HCT116 (cell line): ENCODE measurements at regions not wholly inside any gene's neighbourhood (a gene's known extent, or its start where the extent isn't known, plus 50 kb on each side); places are given as distances from the start of the nearest gene placed in this dataset.

Source experiments
- ATAC-seq: fragments of 200-7000 bp; cut with Tn5 transposase; 2 replicates; pipeline ENCODE4 v1.9.1; 2020; ENCODE audit warnings: mild to moderate bottlenecking, moderate library complexity
- BruUV-seq: library from RNA; stranded (reverse); fragments of 400-500 nt; replicated peaks from 2 replicates; lab custom pipeline; 2021; lab: Mats Ljungman, UMichigan
- CTCF ChIA-PET: fragments of 300-600 bp; sonication (Branson Sonifier 250); formaldehyde crosslinking; loops from one replicate; lab custom pipeline; 2021; ENCODE audit warnings: antibody characterized with exemption; lab: Charles Lee
- POLR2A ChIA-PET: fragments of 300-600, 350-600 bp; sonication (Branson Sonifier 250); formaldehyde crosslinking; loops from one replicate; lab custom pipeline; 2021; ENCODE audit warnings: antibody characterized with exemption; lab: Charles Lee
- RAD21 ChIA-PET, 2 experiments: fragments of 300-600 bp; sonication (Branson Sonifier 250); formaldehyde crosslinking; loops; one replicate each; lab custom pipeline; 2023; ENCODE audit warnings: low total read pairs in 2 of 2; ENCODE audit not compliant: uncharacterized antibody in 2 of 2, unreplicated experiment in 2 of 2, low non-redundant PET in 1 of 2; lab: Charles Lee
- DNase-seq: peaks from one replicate; pipeline ENCODE4 v3.0.0-alpha.2; 2010; ENCODE audit warnings: low read depth, low spot score
- H2AFZ ChIP-seq: fragments of 200-600 bp; shearing (Covaris generic), sonication (generic); 2 replicates; pipeline ENCODE4 v1.6.1; 2017; ENCODE audit warnings: low read depth, mixed run types, mixed read lengths, antibody characterized with exemption, low read length; ENCODE audit not compliant: poor library complexity, severe bottlenecking
- H3K27ac ChIP-seq: 2 replicates; pipeline ENCODE4 v1.5.1; 2012; ENCODE audit warnings: low read depth, low read length
- H3K27me3 ChIP-seq: fragments of 200-600 bp; sonication (generic); 2 replicates; pipeline ENCODE4 v1.6.1; 2016; ENCODE audit warnings: mixed run types, low read length, mixed read lengths; ENCODE audit not compliant: insufficient read depth
- H3K36me3 ChIP-seq, 2 experiments: fragments of 200-500 bp in 1 of 2; fragments of 200-600 bp in 1 of 2; sonication (Bioruptor generic) in 1 of 2; sonication (generic) in 1 of 2; 2 replicates each; pipeline versions ENCODE4 v1.5.1 to v1.6.1; 2014 to 2016; ENCODE audit warnings: low read length in 2 of 2, inconsistent platforms in 1 of 2, mixed read lengths in 1 of 2, mixed run types in 1 of 2; ENCODE audit not compliant: insufficient read depth in 2 of 2, control insufficient read depth in 1 of 2
- H3K4me1 ChIP-seq, 2 experiments: fragments of 200-600 bp in 1 of 2; sonication (generic) in 1 of 2; 2 replicates each; pipeline versions ENCODE4 v1.5.1 to v1.6.1; 2012 to 2017; ENCODE audit warnings: low read length in 2 of 2, inconsistent platforms in 1 of 2, mild to moderate bottlenecking in 1 of 2, mixed read lengths in 1 of 2, mixed run types in 1 of 2, moderate library complexity in 1 of 2; ENCODE audit not compliant: insufficient read depth in 2 of 2, control insufficient read depth in 1 of 2
- H3K4me2 ChIP-seq: fragments of 200-600 bp; sonication (generic); 2 replicates; pipeline ENCODE4 v1.6.1; 2017; ENCODE audit warnings: mixed run types, low read length, mixed read lengths
- H3K4me3 ChIP-seq, 2 experiments: fragments of 200-600 bp in 1 of 2; sonication (generic) in 1 of 2; replicated peaks in 1 of 2; 2 replicates each; pipeline ENCODE4 v1.5.1; 2011 to 2016; ENCODE audit warnings: low read length in 2 of 2, control low read depth in 1 of 2, low read depth in 1 of 2, mild to moderate bottlenecking in 1 of 2, mixed read lengths in 1 of 2, mixed run types in 1 of 2
- H3K79me2 ChIP-seq: fragments of 200-600 bp; sonication (generic); 2 replicates; pipeline ENCODE4 v1.6.1; 2017; ENCODE audit warnings: mild to moderate bottlenecking, mixed run types, low read length, moderate library complexity, mixed read lengths; ENCODE audit not compliant: insufficient read depth
- H3K9ac ChIP-seq: fragments of 200-600 bp; sonication (generic); 2 replicates; pipeline ENCODE4 v1.6.1; 2016; ENCODE audit warnings: low read length, mixed read lengths
- H3K9me2 ChIP-seq: fragments of 200-600 bp; sonication (generic), shearing (Covaris generic); 2 replicates; pipeline ENCODE4 v1.6.1; 2017; ENCODE audit warnings: mixed run types, mild to moderate bottlenecking, moderate library complexity; ENCODE audit not compliant: insufficient read depth
- H3K9me3 ChIP-seq, 2 experiments: fragments of 200-500 bp in 1 of 2; fragments of 200-600 bp in 1 of 2; sonication (Bioruptor generic) in 1 of 2; sonication (generic) in 1 of 2; 2 replicates each; pipeline ENCODE4 v1.6.1; 2014 to 2017; ENCODE audit warnings: low read length in 2 of 2, mixed read lengths in 2 of 2, inconsistent platforms in 1 of 2, low read depth in 1 of 2, mild to moderate bottlenecking in 1 of 2, mixed run types in 1 of 2, moderate library complexity in 1 of 2; ENCODE audit not compliant: control insufficient read depth in 1 of 2, insufficient read depth in 1 of 2
- H4K20me1 ChIP-seq: fragments of 200-600 bp; sonication (generic), shearing (Covaris generic); 2 replicates; pipeline ENCODE4 v1.6.1; 2017; ENCODE audit warnings: mixed run types, mild to moderate bottlenecking, moderate library complexity; ENCODE audit not compliant: insufficient read depth
- CTCF ChIP-seq, 3 experiments: fragments of 200-600 bp in 1 of 3; sonication (generic) in 1 of 3; IDR thresholded peaks in 2 of 3; conservative IDR thresholded peaks in 1 of 3; 2 replicates each; pipeline ENCODE4 v1.5.1; 2012 to 2017; ENCODE audit warnings: low read depth in 2 of 3, low read length in 2 of 3, antibody characterized with exemption in 1 of 3, borderline replicate concordance in 1 of 3, control low read depth in 1 of 3, mild to moderate bottlenecking in 1 of 3, mixed read lengths in 1 of 3, mixed run types in 1 of 3, moderate library complexity in 1 of 3; ENCODE audit not compliant: insufficient read depth in 1 of 3
- EZH2 ChIP-seq: fragments of 200-600 bp; sonication (generic); IDR thresholded peaks from 2 replicates; pipeline ENCODE4 v1.6.1; 2017; ENCODE audit warnings: antibody characterized with exemption, mixed run types
- FOSL1 ChIP-seq: IDR thresholded peaks from 2 replicates; pipeline ENCODE4 v1.6.1; 2012; ENCODE audit warnings: low read depth
- JUND ChIP-seq: IDR thresholded peaks from 2 replicates; pipeline ENCODE4 v1.6.1; 2012
- SP1 ChIP-seq: IDR thresholded peaks from 2 replicates; pipeline ENCODE4 v1.6.1; 2012; ENCODE audit warnings: low read depth
- TCF7L2 ChIP-seq: IDR thresholded peaks from 2 replicates; pipeline ENCODE4 v1.7.0; 2011; ENCODE audit warnings: borderline replicate concordance, inconsistent platforms; ENCODE audit not compliant: insufficient read depth, insufficient read length; ENCODE audit errors: extremely low read depth
- YY1 ChIP-seq: IDR thresholded peaks from 2 replicates; pipeline ENCODE4 v1.6.1; 2011; ENCODE audit warnings: low read length, low read depth, moderate library complexity, mild to moderate bottlenecking; ENCODE audit not compliant: insufficient replicate concordance; ENCODE audit errors: extremely low read depth
- ZFX ChIP-seq: fragments of 450-650 bp; IDR thresholded peaks from 2 replicates; pipeline ENCODE4 v1.6.1; 2017
- ZNF274 ChIP-seq: fragments of 200-500 bp; sonication (Bioruptor generic); IDR thresholded peaks from 2 replicates; pipeline ENCODE4 v1.6.1; 2014; ENCODE audit warnings: mild to moderate bottlenecking, low read depth, low read length, inconsistent platforms
- intact Hi-C: fragments of 100-400 bp; cut with micrococcal nuclease; formaldehyde crosslinking; loops from 2 replicates; pipeline ENCODE4 v1.10.0; 2022
- TF ChIP-seq, protein P1 (sequence below): IDR thresholded peaks from 2 replicates; pipeline ENCODE4 v1.6.1; 2012

GRCh38 chrX:3811331-3812311 is 98.2 kb upstream of the PRKX start:
- ChIA-PET CTCF (interaction anchor here (1.5 kb wide), 1 partner anchor 160 kb away, joined by 6 read pairs; no protein-coding TSS in a partner anchor), RAD21 (no interaction called here), POLR2A (no interaction called here)
- Histone ChIP-seq H3K27me3 (0 out of 2 replicates have a peak, but pooled peaks cover 3% of the 10 kb centered on the region), H3K4me2 (no peak overlapping the region), H3K36me3 (no peaks in the 10 kb centered on the region), H3K27ac (no peak overlapping the region), H3K9me3 (no peaks in the 10 kb centered on the region), H4K20me1 (no peaks in the 10 kb centered on the region), H3K9ac (no peak overlapping the region), H3K4me3 (no peak overlapping the region), H3K4me1 (peaks cover 2 to 8% of the 10 kb centered on the region in 2 experiments; a peak in 2 of 4 replicates), H3K79me2 (no peaks in the 10 kb centered on the region), H3K9me2 (no peaks in the 10 kb centered on the region), H2AFZ (no peak overlapping the region)
- DNase-seq: peak; percentile 6
- intact Hi-C loops: loop anchor here (1.0 kb wide), 1 partner anchor 160 kb away; no protein-coding TSS in a partner anchor
- ATAC-seq: no peak
- no TSS peak for BruUV-seq
- TF ChIP-seq FOSL1 (no peak), TCF7L2 (no peak), CTCF (IDR thresholded peaks at IDR 0.05 in 2 of 3, conservative IDR thresholded peaks at IDR 0.05 in 1 of 3; ENCODE audit: borderline replicate concordance in 1 of 3, insufficient read depth in 1 of 3, low read depth in 2 of 3, low read length in 2 of 3) (peak in 2 of 3 experiments; percentile 49 to 52; a peak in 4 of 6 replicates)

GRCh38 chrX:3807906-3808305 is 94.5 kb upstream of the PRKX start:
- Histone ChIP-seq H3K9me2 (no peaks in the 10 kb centered on the region), H3K9ac (no peak overlapping the region), H3K4me1 (no peaks in the 10 kb centered on the region), H3K4me3 (no peak overlapping the region), H3K4me2 (no peak overlapping the region), H3K79me2 (no peaks in the 10 kb centered on the region), H3K9me3 (no peaks in the 10 kb centered on the region), H2AFZ (no peak overlapping the region), H3K27me3 (0 out of 2 replicates have a peak, but pooled peaks cover 3% of the 10 kb centered on the region), H4K20me1 (no peaks in the 10 kb centered on the region), H3K27ac (no peak overlapping the region), H3K36me3 (no peaks in the 10 kb centered on the region)
- TF ChIP-seq JUND: no peak
- no peak for TF ChIP-seq EZH2
- TF ChIP-seq YY1: no peak
- TF ChIP-seq ZFX: no peak
- no peak for TF ChIP-seq ZNF274
- TF ChIP-seq, protein P1, sequence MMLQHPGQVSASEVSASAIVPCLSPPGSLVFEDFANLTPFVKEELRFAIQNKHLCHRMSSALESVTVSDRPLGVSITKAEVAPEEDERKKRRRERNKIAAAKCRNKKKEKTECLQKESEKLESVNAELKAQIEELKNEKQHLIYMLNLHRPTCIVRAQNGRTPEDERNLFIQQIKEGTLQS: no peak
- no peak for TF ChIP-seq SP1
- POLR2A ChIA-PET: no interaction called here
- ATAC-seq (no peak), DNase-seq (no peak)
- intact Hi-C loops: no loop called here
- RAD21 ChIA-PET: no interaction called here
- CTCF ChIA-PET: no interaction called here
- BruUV-seq: no TSS peak
